ENCODE measurements at regions not wholly inside any gene's neighbourhood (a gene's known extent, or its start where the extent isn't known, plus 50 kb on each side); places are given as distances from the start of the nearest gene placed in this dataset.
A peak's percentile ranks its signal among the peaks of the same experiment; 100 is the strongest.

DNA sequence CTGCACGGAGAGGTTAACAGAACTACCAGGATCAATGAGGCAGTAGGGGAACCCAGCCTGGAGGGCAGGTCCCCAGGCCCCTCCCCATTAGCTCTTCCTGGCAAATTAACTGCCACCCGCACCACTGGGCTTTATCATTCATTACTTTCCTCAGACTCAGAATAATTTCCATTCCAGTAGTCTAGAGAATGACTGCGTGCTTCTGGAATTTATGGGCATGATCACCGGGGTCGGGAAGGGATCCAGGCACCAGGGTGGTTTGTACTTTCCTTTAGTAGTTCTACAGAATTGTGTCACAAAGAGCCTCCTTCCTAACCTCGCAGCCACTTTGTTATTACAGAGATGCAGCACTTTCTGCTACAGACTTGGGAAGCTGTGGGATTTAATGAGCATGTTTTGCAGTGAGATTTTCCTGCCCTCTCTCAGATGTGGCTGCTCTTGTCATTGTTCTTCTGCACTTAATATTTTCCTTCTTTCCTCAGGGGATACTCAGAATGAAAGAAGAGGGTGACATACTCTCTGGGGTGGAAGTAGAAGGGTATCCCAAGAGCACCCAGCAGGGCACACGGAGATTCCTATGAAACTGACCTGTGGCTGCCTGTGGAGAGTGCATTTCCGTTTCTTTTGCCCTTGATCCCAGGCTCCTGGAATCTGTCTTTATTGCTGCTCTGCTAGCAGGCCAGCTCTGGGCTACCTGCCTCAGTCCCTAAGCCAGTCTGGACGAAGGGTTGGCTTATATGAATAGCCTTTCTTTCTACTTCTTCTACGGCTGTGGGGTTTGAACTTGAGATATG, 285.0 kb upstream of the SLC10A2 start:
- no peak for DNase-seq

DNA sequence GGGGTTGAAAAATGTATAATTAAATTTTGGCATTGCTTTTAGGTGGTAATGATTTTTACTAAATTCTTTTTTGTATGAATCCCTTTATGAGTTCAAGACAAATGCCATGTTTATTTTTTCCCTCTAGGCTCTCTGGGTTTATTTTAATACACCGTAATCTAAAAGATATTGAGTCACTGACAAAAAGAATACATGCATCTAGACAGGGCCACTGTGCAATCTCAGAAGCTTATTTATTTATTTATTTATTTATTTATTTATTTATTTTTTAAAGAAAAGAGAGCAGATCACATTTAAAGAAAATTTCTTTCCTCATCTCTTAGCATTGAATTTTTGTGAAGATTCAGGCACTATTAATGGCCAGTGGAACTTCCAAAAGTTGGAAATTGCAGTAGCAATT, 283.9 kb upstream of the SLC10A2 start:
- no peak for DNase-seq

- DNase-seq: peak in 2 of 3 experiments; percentile 15 to 74
Measured at GRCh38 chr13:103349211-103349980, 283.2 kb upstream of the SLC10A2 start.

GRCh38 chr13:103335241-103335640, 269.0 kb upstream of the SLC10A2 start:
- no peak for DNase-seq

DNA sequence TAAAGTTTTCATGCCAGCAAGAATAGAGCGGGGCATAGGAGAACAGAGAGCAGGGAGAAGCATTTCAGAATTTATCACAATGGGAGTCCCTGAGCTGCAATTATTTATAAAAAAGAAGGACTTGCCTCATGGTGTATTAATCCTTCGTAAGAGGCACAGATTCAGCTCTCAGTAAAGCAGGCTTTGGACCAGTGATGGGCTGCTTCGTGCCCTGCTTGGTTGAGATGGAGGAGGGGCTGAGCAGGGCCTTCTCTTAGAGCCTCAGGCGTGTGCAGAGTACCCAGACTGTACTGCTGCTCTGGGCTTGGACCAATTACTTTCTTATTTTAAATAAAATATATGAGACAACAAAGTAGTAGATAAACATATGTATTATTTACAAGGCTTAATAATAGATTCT, 265.7 kb upstream of the SLC10A2 start:
- DNase-seq: no peak

- no peak for DNase-seq
Measured at GRCh38 chr13:103328899-103329298, 262.7 kb upstream of the SLC10A2 start.

DNA sequence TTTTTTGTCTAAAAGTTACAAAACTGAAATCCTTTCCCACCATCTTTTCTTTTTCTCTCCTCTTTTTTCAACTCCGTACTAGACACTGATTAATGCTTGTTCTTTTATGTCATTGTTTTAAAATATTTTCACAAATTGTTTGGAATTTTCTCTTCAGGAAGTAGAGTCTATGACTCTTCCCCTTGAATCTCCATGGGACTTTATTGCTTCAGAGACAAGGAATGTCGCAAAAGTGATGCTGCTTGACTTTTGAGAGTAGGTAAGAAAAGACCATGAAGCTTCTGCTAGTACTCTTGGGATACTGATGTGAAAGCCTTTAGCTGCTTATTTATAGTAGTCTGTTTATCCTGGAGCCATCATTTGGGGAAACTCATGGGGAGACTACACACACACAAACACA, 260.1 kb upstream of the SLC10A2 start:
- no peak for DNase-seq

DNA sequence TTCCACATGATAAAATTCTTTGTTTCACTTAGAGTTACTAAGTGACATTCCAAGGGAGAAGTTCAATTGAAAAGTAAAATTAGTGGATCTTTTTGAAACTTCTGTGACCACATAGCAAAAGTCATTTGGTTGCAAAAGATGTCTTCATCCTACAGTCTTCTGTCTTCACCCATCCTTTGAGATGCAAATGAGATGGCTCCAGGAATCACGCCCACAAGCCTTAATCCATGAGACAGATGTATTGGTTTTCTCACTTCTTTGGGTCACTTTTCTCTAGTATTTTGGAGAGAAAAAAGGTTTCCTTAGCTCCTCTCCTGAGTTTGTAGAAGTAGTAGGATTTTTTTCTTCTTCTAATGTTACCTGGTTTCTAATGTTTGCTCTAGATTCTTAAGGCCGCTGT, 259.5 kb upstream of the SLC10A2 start:
- DNase-seq: no peak

DNA sequence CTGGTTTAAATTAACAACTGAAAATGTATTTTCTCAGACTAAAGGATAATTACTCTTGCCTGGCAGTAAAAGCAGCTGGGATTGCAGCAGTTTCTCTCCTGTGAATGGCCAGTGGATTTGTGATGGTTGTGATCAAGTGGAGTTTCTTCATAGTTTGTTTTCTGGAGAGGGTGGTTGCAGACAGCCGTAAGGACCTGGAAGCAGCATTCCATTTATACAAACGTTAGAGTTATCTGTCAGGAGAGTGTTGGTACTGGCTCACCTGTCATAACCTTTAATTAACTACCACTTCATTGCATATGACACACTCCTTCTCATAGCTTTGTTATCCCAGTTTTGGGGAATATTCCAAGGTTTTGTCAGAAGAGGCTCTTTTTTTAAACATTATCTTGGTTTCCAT, 258.4 kb upstream of the SLC10A2 start:
- peak in 2 of 3 experiments; percentile 25 to 70 for DNase-seq

DNA sequence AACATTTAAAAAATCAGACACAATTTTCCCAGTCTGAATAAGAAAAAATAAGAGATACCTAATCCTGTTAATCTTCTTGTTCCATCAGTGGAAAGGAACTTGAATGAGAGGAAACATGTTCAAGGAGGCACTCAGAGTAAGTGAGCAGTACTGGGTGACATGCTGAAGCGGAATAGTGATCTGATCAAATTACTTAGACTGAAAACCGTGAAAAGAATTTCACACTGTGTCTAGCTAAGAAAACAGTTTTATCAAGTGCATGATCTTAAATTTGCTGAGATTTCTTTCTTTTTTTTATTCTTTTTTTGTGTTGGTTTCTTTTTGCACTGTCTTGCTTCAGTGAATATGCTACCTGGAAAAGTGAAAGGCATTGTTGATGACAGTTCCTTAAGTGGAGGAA, 249.5 kb upstream of the SLC10A2 start:
- DNase-seq: peak in 1 of 3 experiments; percentile 67

DNA sequence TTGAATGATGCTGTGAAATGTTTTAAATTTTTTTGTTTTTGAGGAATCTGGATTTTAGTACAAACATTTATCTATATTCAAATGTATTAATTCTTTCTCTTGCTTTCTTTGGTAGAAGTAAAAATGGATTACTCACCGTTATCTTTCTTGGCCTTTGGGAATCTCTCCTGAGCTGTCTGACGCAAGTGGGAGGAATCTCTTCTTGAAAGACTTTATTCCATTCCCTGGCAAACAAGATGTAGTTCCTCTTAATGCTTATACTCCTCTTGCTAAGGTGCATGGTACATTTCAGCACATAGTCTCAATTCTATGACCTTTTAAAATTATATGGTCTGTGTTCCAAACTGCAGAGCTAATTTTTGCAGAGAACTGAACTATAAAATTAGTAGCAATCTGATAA, 246.2 kb upstream of the SLC10A2 start:
- no peak for DNase-seq

GRCh38 chr13:103308667-103309066, 242.4 kb upstream of the SLC10A2 start:
- DNase-seq: no peak

GRCh38 chr13:103306163-103306562, 239.9 kb upstream of the SLC10A2 start:
- DNase-seq: no peak

DNA sequence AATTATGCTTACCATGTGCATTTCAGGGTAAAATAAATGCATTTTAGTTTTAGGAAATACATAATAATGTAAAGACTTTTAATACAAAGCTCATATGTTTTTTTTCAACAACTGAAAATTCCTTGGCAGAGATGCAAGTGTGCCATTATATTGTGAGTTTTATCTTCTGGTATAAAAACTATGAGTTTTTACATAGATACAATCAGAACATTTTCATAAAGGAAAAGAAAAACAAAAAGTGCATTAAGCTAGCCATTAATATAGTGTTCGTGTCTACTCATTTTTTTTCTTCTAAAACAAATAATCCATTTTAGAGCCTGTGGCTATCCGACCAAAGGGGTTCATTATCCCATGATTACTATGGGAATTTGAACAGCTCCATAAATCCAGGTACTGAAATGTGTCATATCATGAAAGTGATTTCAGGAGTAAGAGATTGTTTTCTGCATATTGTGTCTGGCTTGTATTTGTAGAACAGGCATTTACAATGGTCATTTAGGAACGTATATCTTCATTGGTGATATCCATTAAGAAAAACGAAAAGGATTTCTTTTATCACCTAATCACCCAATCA, 236.9 kb upstream of the SLC10A2 start:
- peak in 1 of 3 experiments; percentile 64 for DNase-seq

- no peak for DNase-seq
Measured at GRCh38 chr13:103302676-103303075, 236.5 kb upstream of the SLC10A2 start.

DNA sequence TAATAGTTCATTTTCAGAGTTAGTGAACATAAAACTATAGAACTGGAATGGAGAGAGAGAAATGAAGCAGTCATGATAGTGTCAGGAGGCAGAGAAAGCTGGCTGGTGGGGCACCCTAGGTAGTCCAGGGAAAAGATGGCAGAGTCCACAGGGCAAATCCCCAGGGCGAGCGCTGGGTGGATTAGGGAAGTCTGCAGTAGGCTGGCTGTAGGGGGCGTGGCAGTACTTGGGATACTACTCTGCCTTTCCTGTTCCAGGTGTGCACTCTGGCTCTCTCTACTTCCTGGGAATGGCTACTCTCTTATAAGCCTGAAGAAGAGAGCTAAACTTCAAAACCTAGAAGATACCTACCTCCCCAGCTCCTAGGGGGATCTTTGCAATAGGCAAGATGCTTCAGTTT, 232.9 kb upstream of the SLC10A2 start:
- DNase-seq: peak in 2 of 3 experiments; percentile 20 to 32

- no peak for DNase-seq
Measured at GRCh38 chr13:103297083-103297482, 230.9 kb upstream of the SLC10A2 start.

- peak in 1 of 3 experiments; percentile 16 for DNase-seq
Measured at GRCh38 chr13:103291798-103292572, 225.8 kb upstream of the SLC10A2 start.

DNA sequence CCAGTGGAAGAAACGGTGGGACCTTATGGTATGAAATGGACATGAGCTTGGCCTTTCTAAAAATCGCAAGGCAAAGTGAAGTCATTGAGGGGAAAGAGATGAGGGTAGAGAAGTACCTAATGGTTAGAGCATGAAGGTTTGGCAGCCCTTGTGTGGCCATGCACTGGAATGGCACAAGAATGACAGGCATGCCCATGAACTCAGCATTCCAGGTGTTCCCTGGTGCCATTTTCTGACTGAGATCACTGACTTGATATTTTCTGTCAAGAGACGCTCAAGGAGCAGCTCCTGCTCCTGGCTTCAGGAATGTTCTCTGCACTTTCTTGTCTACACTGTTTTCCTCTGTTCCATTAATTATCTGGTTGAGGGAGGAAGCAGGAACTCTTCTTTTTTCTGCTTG, 225.0 kb upstream of the SLC10A2 start:
- DNase-seq: no peak

GRCh38 chr13:103289681-103290080, 223.5 kb upstream of the SLC10A2 start:
- DNase-seq: no peak

DNA sequence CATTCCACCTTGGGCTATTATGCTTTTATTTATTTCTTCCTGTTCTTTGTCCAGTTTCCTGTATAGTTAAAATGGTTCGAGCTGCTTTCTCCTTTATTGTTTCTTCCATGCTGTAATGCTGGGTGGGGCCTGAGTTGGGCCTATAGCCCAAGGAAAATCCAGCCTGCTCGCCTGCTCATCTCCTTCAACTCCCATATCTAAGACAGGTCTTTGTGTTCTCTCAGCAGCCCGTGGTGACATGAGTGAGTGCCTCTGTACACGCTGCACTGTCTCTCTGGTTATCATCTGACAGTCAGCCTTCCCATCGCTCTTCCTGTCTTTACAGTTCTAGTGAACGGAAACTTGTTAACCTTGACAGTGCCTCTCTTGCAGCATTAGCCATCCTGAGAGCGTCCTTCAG, 221.9 kb upstream of the SLC10A2 start:
- peak in 1 of 3 experiments; percentile 89 for DNase-seq

GRCh38 chr13:103287659-103288058, 221.4 kb upstream of the SLC10A2 start:
- no peak for DNase-seq

DNA sequence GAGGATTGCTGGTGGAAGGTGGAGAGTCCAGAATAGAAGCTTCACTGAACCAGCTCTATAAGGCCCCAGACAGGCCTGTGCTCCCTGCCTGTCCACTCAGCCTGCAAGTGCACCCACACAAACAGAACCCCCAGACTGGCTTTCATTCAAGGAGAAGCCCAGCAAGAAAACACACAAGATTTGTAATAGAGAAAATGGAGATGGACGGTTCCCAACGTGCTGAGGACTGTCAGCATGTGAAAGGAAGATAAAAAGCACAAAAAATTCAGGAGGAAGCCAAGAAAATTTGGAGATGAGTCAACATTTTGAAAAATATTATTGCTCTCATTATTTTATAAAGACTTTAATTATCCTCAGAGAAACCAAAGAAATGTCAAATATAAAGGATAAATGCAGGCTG, 218.2 kb upstream of the SLC10A2 start:
- no peak for DNase-seq

Data from NCI-H1417 (cell line).